ENCODE measurements at regions not wholly inside any gene's neighbourhood (a gene's known extent, or its start where the extent isn't known, plus 50 kb on each side); places are given as distances from the start of the nearest gene placed in this dataset.

DNA sequence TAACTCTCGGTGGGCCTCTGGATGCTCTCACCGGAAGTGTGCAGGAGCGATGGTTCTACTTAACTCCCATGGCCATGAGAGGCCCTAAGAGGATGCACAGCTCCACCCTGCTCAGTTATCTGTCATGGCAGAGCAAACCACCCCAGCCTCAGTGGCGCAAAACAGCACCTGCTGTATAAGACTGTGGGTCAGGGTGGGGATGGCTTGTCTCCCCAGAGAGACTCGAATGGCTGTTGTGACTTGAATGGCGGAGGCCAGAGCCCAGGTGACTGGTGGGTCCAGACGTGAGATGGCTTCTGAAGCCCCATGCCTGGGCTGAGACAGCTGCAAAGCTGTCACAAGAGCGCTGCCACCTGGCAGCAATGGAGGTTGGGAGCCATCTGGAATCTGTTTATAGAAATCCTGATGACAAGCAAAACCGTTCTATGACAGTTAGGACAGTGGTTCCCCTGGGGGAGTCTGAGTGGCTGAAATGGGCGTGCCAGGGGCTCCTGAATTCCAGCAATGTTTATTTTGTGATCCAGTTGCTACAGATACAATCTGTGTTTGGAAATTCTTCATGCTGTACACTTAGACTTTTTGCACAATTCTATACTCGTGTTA lies 490.5 kb downstream of the TCERG1L start:
- DNase-seq (ENCODE audit: low read depth), result no peak

DNA sequence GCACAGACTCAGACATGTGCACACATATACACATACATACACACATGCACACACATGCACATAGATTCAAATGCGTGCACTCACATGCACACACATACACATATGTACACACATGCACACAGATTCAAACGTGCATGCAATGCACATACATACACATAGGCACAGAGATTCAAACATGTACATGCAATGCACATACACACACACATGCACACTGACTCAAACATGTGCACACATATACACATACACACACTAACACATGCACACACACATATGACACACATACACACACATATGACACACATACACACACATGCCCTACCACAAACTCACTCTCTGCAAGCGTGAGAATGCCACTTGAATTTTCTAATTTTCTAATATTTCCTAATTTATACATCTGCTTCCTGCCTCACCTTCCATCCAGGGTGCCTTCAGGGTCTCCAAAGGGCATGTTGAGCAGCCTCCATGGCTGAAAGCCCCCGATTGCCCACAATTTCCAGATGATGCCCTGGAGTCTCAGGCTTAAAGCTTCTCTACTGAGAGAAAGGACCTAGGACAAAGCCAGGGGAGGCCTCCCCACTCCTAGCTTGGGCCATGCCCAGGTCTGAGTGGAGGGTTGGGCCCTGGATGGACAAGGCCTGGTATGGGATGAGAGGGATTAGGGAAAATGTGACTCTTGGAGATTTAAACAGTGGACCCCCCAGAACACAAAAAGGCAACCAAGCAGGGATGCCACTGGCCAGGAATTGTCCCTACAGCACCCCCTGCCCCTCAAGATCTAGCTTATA lies 487.1 kb downstream of the TCERG1L start:
- DNase-seq (ENCODE audit: low read depth), result no peak

DNA sequence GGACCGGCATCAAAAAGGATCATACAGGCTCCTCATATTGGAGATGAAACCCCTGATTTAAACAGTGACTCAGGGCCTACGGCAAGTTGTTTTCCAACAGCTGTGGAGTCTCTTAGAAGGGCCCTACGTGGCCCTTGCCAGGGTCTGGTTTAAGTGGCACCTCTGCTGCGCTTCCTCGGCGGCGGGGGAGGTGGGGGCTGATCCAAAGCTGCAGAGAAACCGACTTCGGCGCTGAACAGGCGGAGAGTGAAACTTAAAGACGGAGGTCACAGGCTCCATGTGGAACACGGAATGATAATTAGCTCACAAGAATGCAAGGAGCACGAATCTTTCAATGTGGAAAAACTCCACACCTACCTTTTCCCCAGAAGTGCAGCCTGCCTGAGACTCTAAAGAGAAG lies 477.9 kb downstream of the TCERG1L start:
- DNase-seq (ENCODE audit: low read depth), result no peak

DNA sequence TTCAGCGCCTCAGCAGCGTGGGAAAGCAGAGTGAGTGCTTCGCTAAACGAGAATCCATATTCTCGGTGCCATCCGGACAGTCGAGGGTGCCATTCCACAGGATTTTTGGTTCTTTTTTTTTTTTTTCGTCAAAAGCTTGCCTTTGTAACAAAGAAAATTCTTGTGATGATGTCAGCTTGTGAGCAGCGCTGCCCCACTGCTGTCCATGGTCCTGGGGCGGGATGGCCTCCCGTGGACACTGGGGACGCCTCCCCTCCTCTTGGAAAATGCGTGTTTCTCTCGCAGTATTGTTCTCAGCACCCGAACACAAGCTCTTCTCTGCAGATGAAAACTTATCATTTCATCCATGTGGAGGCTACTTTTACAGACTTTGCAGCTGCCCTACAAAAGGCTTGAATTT lies 477.4 kb downstream of the TCERG1L start:
- no peak for DNase-seq (ENCODE audit: low read depth)

DNA sequence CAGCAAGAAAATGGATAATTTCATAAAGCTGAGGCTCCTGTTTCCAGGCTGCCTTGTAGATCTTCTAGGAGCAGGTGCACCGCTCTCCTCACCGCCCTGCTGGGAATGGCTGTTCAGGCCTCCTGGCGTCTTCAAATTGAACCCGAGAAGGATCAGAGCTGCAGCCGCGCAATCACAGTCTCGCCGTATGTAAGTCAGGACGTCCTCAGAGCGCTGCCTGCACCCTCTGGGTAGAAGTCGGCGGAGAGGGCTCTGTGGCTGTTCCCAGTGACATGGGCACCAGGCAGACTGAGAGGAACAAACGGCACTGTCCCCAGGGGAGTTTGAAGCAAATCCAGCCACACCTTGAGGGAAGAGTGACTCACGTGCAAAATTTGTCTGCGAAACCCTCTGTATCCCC lies 476.9 kb downstream of the TCERG1L start:
- no peak for DNase-seq (ENCODE audit: low read depth)

DNA sequence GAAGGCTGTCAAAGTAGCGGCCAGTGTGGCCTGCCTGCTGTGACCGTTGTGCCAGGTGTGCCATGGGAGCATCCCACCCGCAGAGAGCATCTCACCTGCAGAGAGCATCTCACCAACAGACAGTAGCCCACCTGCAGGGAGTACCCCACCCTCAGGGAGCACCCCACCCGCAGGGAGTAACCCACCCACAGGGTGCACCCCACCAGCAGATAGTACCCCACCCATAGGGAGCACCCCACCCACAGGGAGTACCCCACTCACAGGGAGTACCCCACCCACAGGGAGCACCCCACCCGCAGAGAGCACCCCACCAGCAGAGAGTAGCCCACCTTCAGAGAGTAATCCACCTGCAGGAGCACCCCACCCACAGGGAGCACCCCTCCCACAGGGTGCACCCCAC lies 476.5 kb downstream of the TCERG1L start:
- DNase-seq (ENCODE audit: low read depth), result no peak

DNA sequence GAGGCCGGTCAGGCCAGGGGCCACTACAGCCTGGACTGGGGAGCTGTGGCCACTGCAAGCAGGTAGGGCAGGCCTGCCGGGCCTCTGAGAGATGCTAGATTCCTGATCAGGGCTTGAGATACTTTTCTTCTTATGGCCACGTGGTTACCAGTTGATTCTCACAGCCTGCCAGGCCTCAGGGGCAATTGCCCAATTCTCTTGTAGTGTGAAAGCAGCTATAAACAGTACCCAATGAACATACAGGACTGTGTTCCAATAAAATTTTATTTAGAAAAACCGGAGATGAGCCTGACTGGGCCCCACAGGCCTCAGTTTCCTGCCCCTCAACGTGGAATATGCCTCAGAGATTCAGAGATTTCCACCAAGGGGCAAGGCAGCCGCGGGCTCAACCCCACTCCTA lies 475.2 kb downstream of the TCERG1L start:
- DNase-seq (ENCODE audit: low read depth), result no peak

DNA sequence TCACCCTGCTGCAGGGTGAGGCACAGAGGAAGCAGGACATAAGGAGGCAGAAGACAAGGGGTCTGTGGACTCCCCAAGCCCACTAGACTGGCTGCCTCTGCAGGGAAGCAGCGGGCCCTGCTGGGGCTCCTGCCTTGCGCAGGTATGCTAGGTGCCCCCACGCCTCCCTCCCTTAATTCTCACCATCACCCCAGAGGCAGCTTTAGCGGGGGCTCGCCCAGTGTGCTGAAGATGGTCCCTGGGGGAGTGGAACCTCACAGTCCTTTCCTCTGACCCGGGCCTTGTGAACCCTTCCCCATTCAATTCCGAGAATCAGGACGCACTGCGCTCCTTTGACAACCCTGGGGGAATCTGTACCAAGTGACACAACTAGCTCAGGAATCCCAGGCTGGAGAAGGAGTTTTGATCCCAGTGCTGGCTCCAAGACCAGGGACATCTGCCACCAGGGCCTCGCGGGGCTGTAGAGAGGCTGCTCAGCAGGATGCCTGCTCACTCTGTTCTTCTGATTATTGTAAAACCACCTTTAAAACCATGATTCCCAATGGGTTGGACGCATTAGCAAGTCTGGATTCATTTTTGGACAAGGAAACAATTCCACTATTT lies 468.4 kb downstream of the TCERG1L start:
- no peak for DNase-seq (ENCODE audit: low read depth)

DNA sequence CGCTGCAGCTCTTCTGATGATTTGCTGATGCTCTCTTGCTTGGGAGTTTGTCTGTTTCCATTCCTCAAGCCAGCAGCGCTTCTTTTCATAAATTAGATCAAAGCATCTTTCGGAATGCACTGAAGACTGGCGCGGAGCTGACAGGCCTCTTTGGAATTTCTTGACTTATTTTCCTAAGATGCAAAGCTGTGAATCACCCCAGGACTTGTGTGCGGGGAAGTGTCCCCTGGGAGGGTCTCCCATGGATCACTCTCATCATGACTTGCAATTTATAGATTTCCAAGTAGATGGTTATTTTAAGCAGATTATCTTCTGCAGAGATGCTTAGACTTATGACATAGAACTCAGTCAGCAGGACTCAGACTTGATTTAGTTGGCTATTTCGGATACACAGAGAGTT lies 467.2 kb downstream of the TCERG1L start:
- DNase-seq (ENCODE audit: low read depth), result no peak

DNA sequence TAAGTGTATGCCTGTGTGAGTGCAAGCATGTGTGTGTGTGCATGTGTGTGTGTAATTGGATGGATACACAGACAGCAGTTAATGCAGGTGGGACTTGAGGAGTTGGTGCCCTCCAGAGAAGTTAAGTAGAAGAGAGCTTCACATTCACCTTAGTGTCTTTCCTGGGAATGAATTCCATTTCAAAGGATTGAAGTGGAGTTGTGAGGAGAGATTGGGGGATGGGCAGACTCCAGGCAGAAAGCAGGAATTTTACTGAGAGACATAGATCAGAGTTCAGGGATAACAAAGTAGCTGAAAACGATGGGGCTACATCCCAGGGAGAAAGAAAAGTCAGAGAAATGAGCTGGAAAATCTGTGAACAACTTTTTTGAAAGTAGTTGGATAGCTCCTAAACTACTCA lies 464.4 kb downstream of the TCERG1L start:
- no peak for DNase-seq (ENCODE audit: low read depth)

DNA sequence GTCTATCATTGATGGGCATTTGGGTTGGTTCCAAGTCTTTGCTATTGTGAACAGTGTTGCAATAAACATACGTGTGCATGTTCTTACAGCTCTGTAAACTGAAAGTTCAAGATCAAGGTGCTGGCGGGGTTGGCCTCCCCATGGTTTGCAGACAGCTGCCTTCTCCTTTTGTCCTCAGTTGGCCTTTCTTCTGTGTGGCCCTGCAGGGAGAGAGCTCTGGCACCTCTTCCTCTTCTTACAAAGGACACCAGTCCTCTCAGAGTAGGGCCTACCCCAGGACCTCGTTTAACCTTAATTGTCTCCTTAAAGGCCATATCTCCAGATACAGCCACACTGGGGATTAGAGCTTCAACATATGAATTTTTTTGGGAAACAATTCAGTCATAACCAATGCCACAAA lies 462.7 kb downstream of the TCERG1L start:
- DNase-seq (ENCODE audit: low read depth), result no peak

DNA sequence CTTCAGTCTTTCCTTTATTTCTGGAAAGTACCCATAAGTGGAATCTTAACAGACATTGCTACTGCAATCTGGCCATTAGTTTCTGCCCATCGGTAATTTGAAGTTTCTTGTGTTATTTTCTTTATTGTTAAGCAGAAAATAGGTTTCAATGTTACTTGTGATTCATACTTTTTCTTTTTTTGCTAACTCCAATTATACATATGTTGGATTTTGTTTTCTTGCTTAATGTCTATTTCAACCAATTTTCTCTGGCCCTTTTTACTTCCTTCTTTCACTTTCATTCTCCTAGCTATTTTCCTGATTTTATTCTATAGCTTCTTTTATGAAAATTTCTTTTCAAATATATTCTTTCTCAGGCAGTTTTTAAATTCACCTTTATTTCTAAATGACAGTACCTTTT lies 457.4 kb downstream of the TCERG1L start:
- no peak for DNase-seq (ENCODE audit: low read depth)

DNA sequence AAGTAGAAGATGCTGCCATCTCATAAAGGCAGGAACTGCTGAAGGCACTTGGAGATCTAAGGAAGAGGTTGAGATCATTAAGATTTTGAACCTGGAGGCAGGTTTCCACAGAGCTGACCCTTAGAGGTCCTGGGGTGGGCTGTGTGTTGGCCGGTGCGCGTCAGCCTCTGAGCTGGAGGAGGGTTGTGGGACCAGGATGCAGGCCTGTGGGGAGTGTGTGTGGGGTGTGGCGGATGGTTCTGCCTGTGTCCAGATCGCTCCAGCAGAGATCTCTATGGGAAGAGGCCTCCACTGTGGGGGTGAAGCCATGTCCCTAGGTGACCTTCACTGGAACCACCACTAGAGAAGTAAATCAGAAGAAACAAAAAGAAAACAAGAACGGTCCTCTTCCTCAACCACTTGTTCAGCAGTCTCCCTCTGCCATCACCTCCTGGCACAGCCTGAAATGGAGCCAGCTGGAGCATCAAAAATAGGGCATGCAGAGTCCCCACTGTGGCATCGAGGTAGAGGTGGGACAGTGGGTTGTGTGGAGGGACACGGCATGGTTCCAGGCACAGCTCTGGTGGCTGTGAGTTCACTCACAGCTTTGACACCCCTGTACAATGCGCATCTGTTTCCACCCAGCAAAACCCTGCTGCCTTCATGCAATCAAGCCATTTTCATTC lies 453.8 kb downstream of the TCERG1L start:
- DNase-seq (ENCODE audit: low read depth), result no peak

DNA sequence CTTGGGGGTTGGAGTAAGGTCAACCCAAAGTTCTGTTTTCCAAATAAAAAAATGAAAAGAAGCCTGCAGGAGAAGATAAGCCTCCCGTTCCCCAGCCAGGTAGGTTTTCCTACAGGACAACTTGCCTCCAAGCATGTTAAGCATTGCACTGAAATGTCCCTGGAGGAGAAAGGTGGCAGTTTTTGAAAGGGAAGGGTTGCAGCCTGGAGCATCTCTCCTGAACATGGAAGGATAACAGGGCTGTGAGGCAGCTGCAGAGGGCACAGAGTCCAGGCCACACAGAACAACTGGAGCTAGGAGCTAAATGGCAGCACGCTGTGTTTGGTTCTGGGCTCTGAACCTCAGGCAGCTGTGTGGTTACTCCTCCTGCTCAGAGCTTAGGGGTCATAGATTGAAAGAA lies 452.9 kb downstream of the TCERG1L start:
- DNase-seq (ENCODE audit: low read depth), result no peak

DNA sequence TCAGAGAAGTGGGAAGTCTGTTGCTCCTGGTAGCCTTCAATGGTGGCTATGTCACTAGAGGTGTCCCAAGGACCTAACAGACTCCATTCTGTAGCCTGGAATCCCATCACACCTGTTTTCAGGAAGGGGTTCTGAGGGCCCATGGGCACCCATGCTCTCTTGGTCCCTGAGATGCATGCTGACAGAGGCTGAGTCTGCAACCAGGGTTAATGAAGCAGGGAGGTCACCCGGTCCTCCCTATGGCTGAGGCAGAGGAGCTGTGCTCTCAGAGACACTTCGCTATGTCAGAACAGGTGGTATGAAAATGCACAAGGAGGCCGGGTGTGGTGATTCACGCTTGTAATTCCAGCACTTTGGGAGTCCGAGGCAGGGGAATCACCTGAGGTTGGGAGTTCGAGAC lies 452.1 kb downstream of the TCERG1L start:
- no peak for DNase-seq (ENCODE audit: low read depth)

DNA sequence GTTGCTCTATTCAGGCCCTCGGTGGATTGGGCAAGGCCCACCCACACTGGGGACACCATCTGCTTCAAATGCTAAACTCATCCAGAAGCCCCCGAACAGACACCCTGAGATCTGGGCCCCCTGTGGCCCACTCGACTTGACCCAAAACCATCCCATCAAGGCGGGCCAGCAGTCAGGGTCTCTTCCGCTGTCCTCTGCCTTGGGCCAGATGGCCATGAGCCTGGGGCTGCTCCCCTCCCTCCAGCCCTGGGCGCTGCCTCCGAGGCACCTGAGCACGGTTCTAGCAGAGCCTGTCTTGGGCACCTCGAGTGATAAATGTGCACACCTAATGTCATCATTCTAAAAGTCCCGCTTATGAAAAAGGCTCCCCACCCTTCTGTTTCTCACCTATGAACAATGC lies 449.4 kb downstream of the TCERG1L start:
- no peak for DNase-seq (ENCODE audit: low read depth)

DNA sequence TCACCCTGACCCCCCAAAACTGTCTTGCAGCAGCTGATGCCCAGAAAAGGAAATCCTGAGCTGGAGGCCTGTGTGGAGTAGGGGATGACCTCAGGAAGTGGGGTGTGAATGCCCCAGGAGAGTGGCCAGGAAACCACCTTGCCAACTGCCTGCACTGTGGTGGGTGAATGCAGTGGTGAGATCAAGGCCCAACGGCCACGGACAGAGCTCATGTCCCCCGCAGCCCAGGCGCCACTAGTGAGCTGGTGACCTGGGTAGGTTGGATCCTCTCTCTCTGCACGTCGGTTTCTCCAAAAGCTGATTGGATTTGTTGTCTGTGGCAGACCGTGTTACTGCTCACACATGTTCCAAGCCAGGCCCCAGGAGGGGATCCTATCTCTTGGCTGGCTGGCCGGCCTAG lies 448.9 kb downstream of the TCERG1L start:
- DNase-seq (ENCODE audit: low read depth), result no peak

DNA sequence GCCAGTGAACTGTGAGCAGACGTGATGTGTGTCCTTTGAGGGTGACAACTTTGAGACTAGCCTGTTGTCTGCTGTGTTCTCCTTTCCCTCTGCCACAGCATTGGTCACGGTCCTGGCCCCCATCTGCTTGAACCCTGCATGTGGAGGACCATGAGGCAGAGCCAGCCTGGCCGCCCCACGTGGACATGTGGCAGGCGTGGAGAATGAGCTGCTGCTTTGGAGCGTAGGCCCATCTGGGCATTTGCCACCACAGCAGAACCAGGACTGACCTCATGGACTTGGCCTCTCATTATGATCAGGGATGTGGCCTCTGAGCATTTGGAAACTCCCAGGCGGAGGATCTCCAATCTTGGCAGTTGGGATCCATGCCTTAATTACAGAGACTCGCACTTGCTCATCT lies 448.5 kb downstream of the TCERG1L start:
- no peak for DNase-seq (ENCODE audit: low read depth)

DNA sequence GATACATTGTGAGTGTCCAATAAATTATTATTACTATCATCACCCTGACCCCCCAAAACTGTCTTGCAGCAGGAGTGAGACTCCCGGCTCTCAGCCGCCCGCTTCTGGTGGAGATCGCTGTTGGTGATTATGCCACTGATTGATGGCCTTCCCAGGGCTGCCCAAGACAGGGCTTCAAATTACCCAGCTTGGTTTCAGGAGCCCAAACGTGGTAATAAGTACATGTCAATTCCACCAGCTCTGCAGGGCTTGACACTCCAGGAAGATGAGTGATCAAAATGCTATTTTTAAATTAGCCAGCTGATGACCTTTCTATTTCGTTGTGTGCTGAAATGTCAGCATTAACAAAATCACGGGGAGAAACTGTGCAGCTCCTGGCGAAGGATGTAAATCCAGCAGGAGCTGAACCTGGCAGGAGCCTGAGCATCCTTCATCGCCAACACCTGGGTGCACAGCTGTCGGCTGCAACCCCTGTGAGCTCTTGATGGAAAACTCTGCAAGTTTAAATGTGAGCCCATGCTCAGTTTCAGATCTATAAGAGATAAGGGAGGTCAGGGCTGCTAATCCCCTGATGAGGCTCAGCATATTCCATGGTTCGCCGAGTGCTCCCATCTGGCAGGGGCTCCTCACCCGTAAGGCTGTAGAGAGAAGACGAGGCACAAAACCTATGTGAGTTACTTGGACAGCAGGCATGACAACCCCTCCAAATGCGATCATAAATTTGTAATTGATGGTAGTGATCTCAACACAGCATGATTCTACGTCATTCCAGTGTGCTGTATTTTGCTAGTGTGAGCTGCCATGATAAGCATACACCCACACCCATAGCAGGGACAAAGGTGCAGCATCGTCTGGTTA lies 446.3 kb downstream of the TCERG1L start:
- no peak for DNase-seq (ENCODE audit: low read depth)

DNA sequence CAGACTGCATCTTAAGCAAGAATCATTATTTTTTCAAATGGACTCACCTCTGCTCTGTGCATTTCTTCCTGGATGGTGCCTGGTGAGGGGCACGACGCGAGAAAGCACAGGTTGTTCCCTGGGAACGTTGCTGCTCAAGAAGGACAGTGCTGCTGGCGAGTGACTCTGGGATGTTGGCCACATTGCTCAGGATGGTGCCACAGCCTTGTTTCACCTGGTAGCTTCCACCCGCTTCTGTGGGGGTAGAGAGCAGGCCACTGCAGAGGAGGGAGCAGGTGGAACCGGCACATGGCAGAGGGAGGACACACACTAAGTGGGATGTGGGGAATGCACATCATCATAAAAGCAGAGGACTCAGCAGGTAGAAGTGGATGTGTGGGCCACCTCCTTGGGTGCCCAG lies 444.7 kb downstream of the TCERG1L start:
- DNase-seq (ENCODE audit: low read depth), result no peak

DNA sequence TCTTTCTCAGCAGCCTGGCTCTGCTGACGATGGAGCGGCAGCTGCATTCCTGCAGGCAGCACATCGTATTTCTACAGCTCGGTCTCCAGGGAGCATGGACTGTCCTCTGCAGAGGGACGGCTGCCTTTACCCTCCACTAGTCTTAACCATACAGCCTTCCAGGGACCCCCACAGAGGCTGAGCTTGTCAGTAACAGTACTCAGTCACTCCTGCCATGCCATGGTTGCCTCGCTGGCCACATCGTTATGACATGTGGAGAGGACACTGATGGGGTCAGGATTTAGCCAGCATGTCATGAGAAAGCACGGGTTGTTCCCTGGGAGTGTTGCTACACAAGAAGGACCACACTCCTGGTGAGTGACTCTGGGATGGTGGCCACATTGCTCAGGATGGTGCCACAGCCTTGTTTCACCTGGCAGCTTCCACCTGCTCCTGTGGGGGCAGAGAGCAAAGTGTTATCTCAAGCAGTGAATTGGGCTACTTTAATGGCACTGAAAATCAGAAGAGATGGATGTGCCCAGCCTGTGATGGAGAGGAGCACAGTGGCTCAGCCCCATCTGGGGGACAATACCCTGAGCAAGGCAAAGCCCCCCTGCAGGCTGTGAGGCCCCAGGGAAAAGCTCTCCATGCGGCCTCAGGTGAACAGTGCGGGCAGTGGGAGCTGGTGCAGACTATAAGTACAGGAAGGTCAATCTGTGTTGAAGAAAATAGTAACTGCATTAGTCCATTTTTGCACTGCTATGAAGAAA lies 443.9 kb downstream of the TCERG1L start:
- DNase-seq (ENCODE audit: low read depth), result no peak

All from fibroblast of gingiva (primary cell).